Endothelial cell of umbilical vein (primary cell): ENCODE measurements at regions not wholly inside any gene's neighbourhood (a gene's known extent, or its start where the extent isn't known, plus 50 kb on each side); places are given as distances from the start of the nearest gene placed in this dataset.

Source experiments
- CTCF ChIP-seq, 2 donors: IDR thresholded peaks; 1 replicate in 1 of 2; 2 replicates in 1 of 2; pipeline ENCODE4 v1.5.1; 2011; ENCODE audit warnings: low read length in 2 of 2, mild to moderate bottlenecking in 2 of 2, moderate library complexity in 2 of 2, control low read depth in 1 of 2, inconsistent platforms in 1 of 2, low read depth in 1 of 2; ENCODE audit not compliant: insufficient read depth in 1 of 2; ENCODE audit errors: extremely low read depth in 1 of 2
- EZH2 ChIP-seq: IDR thresholded peaks from 2 replicates; pipeline ENCODE4 v1.6.1; 2012; ENCODE audit warnings: borderline replicate concordance, low read depth, mild to moderate bottlenecking, moderate library complexity, low read length, inconsistent platforms; ENCODE audit not compliant: severe bottlenecking
- FOS ChIP-seq: IDR thresholded peaks from 2 replicates; pipeline ENCODE4 v1.6.1; 2011; ENCODE audit warnings: mild to moderate bottlenecking, low read length, moderate library complexity, borderline replicate concordance; ENCODE audit not compliant: insufficient read depth
- POLR2A ChIP-seq: IDR thresholded peaks from 2 replicates; pipeline ENCODE4 v1.6.1; 2012; ENCODE audit warnings: low read depth, mild to moderate bottlenecking, control low read depth, low read length

- no peak for TF ChIP-seq EZH2
- peak; percentile 22 to 51 for TF ChIP-seq CTCF (IDR thresholded peaks at IDR 0.05; ENCODE audit: extremely low read depth in 1 of 2, insufficient read depth in 1 of 2, low read depth in 1 of 2, low read length in 2 of 2)
- TF ChIP-seq FOS, result peak; percentile 73
- TF ChIP-seq POLR2A, result no peak
These were observed 683.3 kb downstream of the QKI start for GRCh38 chr6:164097551-164098398.
